Stimulated activated CD4-positive, alpha-beta T cell treated with anti-CD3 and anti-CD28 coated beads, Interleukin-15, amount 100 ng/mL, for 48 hours (primary cell): ENCODE measurements at regions not wholly inside any gene's neighbourhood (a gene's known extent, or its start where the extent isn't known, plus 50 kb on each side); places are given as distances from the start of the nearest gene placed in this dataset.

Experiments
- DNase-seq, 2 donors: peaks; one replicate each; pipeline ENCODE4 v3.0.0-alpha.2; 2020; ENCODE audit warnings: low read depth in 2 of 2

DNA sequence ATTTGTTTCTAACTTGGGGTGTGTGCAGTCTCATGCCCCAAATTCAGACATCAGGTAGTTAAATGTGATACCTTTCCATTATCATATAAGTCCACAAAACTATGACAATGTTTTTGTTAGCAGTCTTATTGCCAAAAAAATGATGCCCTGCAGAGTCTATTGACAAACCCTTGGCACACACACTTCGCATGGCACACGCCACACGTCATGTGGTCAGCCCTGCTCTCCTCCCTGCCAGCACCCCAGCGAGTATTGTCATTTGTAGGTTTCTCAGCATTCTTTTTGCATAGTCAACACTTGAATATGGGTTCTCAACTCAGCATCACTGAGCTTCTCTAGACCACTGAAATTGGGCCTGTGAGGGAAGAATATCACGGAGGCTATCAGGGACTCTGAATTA is 356.0 kb downstream of the INHBA start:
- no peak for DNase-seq

GRCh38 chr7:41339913-41340676 is 362.8 kb downstream of the INHBA start:
- DNase-seq: no peak

GRCh38 chr7:41336981-41337380 is 365.9 kb downstream of the INHBA start:
- DNase-seq: no peak

- no peak for DNase-seq
Measured at GRCh38 chr7:41336455-41336952, 366.4 kb downstream of the INHBA start.

- DNase-seq: no peak
Measured at GRCh38 chr7:41334071-41334862, 368.6 kb downstream of the INHBA start.

GRCh38 chr7:41333511-41333910 is 369.4 kb downstream of the INHBA start:
- DNase-seq: no peak

DNA sequence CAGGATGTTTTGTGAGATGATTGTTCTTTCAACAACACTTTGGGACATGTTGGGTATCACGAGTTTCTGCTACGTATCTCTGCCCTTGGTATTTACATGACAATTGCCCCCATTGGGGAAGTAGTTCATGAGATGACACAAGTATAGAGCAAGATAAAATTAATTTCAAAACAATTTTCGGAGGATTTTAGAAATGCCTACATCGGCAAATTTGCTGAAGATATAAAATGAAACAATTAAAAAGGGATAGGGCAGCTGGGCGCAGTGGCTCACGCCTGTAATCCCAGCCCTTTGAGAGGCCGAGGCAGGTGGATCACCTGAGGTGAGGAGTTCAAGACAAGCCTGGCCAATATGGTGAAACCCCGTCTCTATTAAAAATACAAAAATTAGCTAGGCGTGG is 371.7 kb downstream of the INHBA start:
- no peak for DNase-seq

DNA sequence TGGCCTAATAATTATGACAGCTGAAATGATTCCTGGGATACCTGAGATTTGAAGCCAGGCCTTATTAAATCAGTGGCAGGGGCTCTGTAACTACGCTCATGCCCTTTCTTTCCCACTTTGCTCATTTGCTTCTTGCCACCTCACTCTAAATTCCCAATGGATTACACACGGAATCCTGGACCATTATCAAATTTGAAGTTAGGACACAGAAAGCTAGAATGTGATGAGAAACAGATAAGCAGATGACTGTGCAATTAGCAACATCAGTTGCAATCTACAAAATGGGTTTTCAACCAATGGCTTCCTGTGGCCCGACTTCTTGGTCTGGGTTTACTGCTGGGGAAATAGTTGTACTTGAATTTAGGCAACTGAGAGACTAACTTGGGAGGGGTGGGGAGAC is 374.3 kb downstream of the INHBA start:
- DNase-seq: no peak

- no peak for DNase-seq
Measured at GRCh38 chr7:41328131-41328530, 374.8 kb downstream of the INHBA start.

GRCh38 chr7:41326616-41327015 is 376.3 kb downstream of the INHBA start:
- DNase-seq: no peak

GRCh38 chr7:41323806-41324205 is 379.1 kb downstream of the INHBA start:
- no peak for DNase-seq

GRCh38 chr7:41319581-41319980 is 383.3 kb downstream of the INHBA start:
- DNase-seq: no peak

- DNase-seq: no peak
Measured at GRCh38 chr7:41316410-41316809, 386.5 kb downstream of the INHBA start.

- no peak for DNase-seq
Measured at GRCh38 chr7:41315764-41316163, 387.1 kb downstream of the INHBA start.

- DNase-seq: no peak
Measured at GRCh38 chr7:41313171-41313570, 389.7 kb downstream of the INHBA start.

DNA sequence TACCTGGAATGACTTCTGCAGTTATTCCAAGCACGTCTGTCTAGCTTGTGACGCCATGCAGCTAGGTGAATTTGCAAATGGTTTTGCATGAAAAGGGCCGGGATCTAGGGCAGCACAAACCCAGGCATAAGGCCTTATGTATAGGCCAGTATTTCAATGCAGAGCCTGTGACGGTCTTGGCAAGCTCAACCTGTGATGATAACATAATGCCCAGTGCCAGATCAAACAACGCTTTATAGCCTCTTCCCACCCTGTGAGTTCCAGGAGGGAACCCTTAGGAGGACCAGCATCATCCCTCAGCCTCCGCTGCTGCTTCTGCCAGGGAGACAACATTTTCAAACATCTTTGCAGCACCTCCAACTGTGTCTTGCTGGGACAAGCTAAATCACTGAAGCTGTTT is 390.7 kb downstream of the INHBA start:
- no peak for DNase-seq

GRCh38 chr7:41311301-41311700 is 391.6 kb downstream of the INHBA start:
- no peak for DNase-seq

GRCh38 chr7:41306486-41306885 is 396.4 kb downstream of the INHBA start:
- no peak for DNase-seq

DNA sequence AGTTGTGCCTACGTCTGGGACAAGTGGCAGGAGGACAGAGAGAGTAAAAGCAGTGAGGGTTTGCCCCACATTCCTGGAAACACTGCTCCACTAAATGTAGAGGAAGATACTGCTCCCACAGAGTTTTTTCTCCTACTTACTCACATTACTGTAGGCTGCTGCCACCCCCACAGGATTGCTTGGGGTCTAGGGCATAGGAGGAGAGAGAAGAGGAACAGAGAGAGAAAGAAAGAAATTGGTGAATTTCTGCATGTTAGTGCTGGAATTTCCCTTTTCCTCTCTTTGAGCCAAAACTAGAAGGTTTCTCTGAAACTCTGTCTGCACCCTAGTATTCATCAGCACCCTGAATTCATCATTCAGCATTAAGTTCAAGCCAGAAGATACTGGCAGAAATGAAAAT is 397.9 kb downstream of the INHBA start:
- no peak for DNase-seq

GRCh38 chr7:41303709-41304108 is 399.2 kb downstream of the INHBA start:
- no peak for DNase-seq

GRCh38 chr7:41298409-41298808 is 404.5 kb downstream of the INHBA start:
- DNase-seq: no peak

DNA sequence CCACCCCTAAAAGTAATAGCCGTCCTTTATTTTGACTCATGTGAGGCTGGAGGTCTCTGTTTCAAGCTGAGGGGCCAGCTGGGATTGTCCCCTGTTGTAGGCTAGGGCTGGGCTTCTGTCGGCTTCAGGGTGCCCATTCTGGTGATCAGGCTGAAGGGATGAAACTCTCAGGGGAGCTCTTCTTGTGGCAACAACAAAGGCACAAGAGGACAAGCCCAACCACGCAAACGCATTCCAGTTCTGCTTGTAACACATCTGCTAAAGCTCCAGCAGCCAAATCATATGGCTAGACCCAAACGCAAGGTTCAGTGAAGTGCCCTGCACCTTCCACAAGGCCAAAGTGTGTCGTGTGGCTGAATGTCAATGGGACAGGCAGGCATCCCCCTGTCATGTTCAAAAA is 405.7 kb downstream of the INHBA start:
- no peak for DNase-seq

DNA sequence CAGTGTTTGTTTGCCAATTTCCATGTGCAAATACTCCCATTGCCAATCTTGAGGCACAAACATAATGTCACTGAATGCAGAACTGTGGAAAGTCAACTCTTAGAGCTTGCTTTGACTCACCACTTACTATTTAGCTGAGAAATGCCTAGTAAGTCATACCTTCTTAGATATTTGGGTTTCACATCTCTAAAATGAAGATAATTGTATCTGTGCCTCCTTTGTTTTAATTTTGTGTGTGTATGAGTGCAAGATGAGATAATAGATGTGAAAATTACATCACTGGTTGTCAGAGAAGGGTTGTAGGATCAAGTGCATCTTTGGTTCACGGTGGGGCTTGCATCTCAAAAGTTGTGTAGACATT is 407.5 kb downstream of the INHBA start:
- no peak for DNase-seq
